Esophagus muscularis mucosa (tissue), 4 donors: ENCODE measurements at regions not wholly inside any gene's neighbourhood (a gene's known extent, or its start where the extent isn't known, plus 50 kb on each side); places are given as distances from the start of the nearest gene placed in this dataset.

Experiments
- DNase-seq: peaks from one replicate; pipeline ENCODE4 v3.0.0-alpha.2; 2017; ENCODE audit errors: extremely low spot score
- H3K27ac ChIP-seq, 4 donors: fragments of 200-600 bp; sonication (generic); replicated peaks in 1 of 4; 1 replicate in 3 of 4; 2 replicates in 1 of 4; pipeline ENCODE4 v1.5.1; 2016 to 2019; ENCODE audit warnings: mild to moderate bottlenecking in 1 of 4
- H3K27me3 ChIP-seq, 4 donors: fragments of 200-600 bp; sonication (generic); one replicate each; pipeline versions ENCODE4 v1.5.1 to v1.6.0; 2016 to 2019
- H3K36me3 ChIP-seq, 4 donors: fragments of 200-600 bp; sonication (generic); one replicate each; pipeline ENCODE4 v1.5.1; 2016 to 2019
- H3K4me1 ChIP-seq, 4 donors: fragments of 200-600 bp; sonication (generic); one replicate each; pipeline ENCODE4 v1.5.1; 2016 to 2019
- H3K4me3 ChIP-seq, 4 donors: fragments of 200-600 bp; sonication (generic); 1 replicate in 2 of 4; 2 replicates in 2 of 4; pipeline ENCODE4 v1.5.1; 2016 to 2019; ENCODE audit warnings: mild to moderate bottlenecking in 4 of 4, moderate library complexity in 1 of 4
- H3K9me3 ChIP-seq, 4 donors: fragments of 200-600 bp; sonication (generic); 1 replicate in 3 of 4; 2 replicates in 1 of 4; pipeline ENCODE4 v1.5.1; 2016 to 2019
- EP300 ChIP-seq: sonication (generic); formaldehyde crosslinking; IDR thresholded peaks from one replicate; pipeline ENCODE4 v1.6.1; 2017; ENCODE audit warnings: antibody characterized with exemption
- POLR2A ChIP-seq: fragments of 450-650 bp; IDR thresholded peaks from one replicate; pipeline ENCODE4 v1.6.1; 2017; ENCODE audit warnings: antibody characterized with exemption, moderate library complexity, mild to moderate bottlenecking, low read depth
- POLR2AphosphoS5 ChIP-seq, 2 donors: sonication (generic); formaldehyde crosslinking; IDR thresholded peaks; one replicate each; pipeline ENCODE4 v1.6.1; 2017; ENCODE audit warnings: antibody characterized with exemption in 2 of 2
- WGBS: methylation state at CpG from one replicate; pipeline ENCODE4 v1.1.5; 2018; 5-methylcytosine and 5-hydroxymethylcytosine counted together
- intact Hi-C: fragments of 100-400 bp; cut with DNase I; formaldehyde crosslinking; loops from one replicate; pipeline ENCODE4 v1.15.1; 2023
- TF ChIP-seq, protein P1 (sequence below), 3 experiments: fragments of 200-600 bp in 2 of 3; fragments of 450-650 bp in 1 of 3; sonication (generic) in 2 of 3; IDR thresholded peaks; one replicate each; pipeline ENCODE4 v1.5.1; 2017 to 2019; ENCODE audit warnings: antibody characterized with exemption in 3 of 3, mild to moderate bottlenecking in 2 of 3, moderate library complexity in 1 of 3

DNA sequence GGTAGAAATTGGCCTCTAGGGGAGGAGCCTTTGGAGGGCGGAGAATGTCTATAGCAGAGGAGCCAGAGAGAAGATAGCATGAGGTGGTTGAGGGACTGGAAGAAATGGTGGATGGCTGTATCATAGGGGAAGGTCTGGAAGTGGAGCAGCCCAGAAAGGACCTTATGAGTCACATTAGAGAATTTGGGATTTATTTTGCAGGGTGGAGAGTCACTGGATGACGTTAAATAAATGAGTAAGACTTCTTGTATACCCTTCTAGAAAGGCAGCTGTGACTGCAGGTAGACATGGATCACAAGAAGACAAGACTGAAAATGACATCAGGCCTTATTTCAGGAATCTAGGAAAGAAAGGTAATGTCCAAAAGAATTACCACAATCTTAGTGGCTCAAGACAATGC lies 208.2 kb upstream of the TMTC1 start:
- no peaks in the 10 kb centered on the region for H3K36me3 ChIP-seq
- no peak for DNase-seq
- WGBS, result 87% methylated on average over 2 of the region's 2 CpGs
- H3K27ac ChIP-seq, result no peak overlapping the region
- H3K4me3 ChIP-seq, result no peak overlapping the region
- intact Hi-C loops, result no loop called here
- TF ChIP-seq, protein P1, sequence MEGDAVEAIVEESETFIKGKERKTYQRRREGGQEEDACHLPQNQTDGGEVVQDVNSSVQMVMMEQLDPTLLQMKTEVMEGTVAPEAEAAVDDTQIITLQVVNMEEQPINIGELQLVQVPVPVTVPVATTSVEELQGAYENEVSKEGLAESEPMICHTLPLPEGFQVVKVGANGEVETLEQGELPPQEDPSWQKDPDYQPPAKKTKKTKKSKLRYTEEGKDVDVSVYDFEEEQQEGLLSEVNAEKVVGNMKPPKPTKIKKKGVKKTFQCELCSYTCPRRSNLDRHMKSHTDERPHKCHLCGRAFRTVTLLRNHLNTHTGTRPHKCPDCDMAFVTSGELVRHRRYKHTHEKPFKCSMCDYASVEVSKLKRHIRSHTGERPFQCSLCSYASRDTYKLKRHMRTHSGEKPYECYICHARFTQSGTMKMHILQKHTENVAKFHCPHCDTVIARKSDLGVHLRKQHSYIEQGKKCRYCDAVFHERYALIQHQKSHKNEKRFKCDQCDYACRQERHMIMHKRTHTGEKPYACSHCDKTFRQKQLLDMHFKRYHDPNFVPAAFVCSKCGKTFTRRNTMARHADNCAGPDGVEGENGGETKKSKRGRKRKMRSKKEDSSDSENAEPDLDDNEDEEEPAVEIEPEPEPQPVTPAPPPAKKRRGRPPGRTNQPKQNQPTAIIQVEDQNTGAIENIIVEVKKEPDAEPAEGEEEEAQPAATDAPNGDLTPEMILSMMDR (IDR thresholded peaks at IDR 0.05), result no peak
- TF ChIP-seq POLR2A (no peak), POLR2AphosphoS5 (IDR thresholded peaks at IDR 0.05) (no peak), EP300 (no peak)
- peaks cover 0 to 2% (median 0%) of the 10 kb centered on the region in 4 donors for H3K9me3 ChIP-seq
- no peaks in the 10 kb centered on the region for H3K4me1 ChIP-seq
- H3K27me3 ChIP-seq, result no peaks in the 10 kb centered on the region

DNA sequence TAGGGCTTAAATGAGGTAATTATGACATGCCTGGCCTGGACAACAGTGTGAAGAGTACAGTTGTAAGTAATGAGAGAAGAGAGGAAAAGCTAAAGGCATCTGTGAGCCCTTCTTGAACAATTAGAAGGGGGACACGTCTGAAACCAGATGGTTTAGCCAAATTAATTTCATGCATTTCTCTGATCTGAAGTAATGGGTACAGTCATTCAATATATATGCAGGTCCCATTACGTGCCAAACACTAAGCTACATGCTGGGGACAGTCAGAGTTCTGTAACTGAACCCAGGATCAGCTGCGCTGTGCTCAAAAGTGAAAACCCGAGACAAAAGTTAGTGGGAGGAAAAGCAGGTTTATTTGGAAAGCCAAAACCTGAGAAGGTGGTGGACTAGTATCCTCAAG lies 207.2 kb upstream of the TMTC1 start:
- H3K27ac ChIP-seq, result no peak overlapping the region
- DNase-seq, result no peak
- WGBS, result 72% methylated on average over 4 of the region's 4 CpGs
- H3K4me1 ChIP-seq, result no peaks in the 10 kb centered on the region
- TF ChIP-seq POLR2A, result no peak
- TF ChIP-seq EP300, result no peak
- TF ChIP-seq, protein P1 (IDR thresholded peaks at IDR 0.05), result no peak
- TF ChIP-seq POLR2AphosphoS5 (IDR thresholded peaks at IDR 0.05), result no peak
- H3K27me3 ChIP-seq, result no peaks in the 10 kb centered on the region
- intact Hi-C loops, result no loop called here
- no peaks in the 10 kb centered on the region for H3K36me3 ChIP-seq
- peaks cover 0 to 2% (median 0%) of the 10 kb centered on the region in 4 donors for H3K9me3 ChIP-seq
- no peak overlapping the region for H3K4me3 ChIP-seq

DNA sequence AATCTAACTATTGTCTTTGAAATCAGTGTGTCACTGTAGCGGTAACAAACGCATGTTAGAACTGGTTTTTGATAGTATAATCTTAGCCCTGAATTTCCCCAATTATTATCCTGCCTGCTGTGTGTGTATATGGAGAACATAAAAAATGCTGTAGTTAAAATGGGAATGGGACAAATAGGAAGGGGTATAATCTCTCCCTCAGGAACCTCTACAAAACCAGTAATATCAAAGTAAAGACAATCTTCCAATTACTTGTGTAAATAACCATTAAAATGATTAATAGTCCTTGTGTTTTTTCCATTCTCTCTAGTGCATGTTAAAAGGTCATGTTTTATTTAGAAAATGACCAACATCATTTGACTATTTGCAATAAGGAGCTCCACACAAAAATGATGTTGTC lies 200.1 kb upstream of the TMTC1 start:
- WGBS, result 89% methylated on average over 2 of the region's 2 CpGs
- TF ChIP-seq, protein P1 (IDR thresholded peaks at IDR 0.05), result no peak
- TF ChIP-seq POLR2AphosphoS5 (IDR thresholded peaks at IDR 0.05) (no peak), EP300 (no peak), POLR2A (no peak)
- Histone ChIP-seq H3K4me3 (no peak overlapping the region), H3K27me3 (no peaks in the 10 kb centered on the region), H3K9me3 (no peaks in the 10 kb centered on the region), H3K27ac (no peak overlapping the region), H3K4me1 (peaks cover 0 to 5% (median 0%) of the 10 kb centered on the region in 4 donors), H3K36me3 (no peaks in the 10 kb centered on the region)
- no peak for DNase-seq
- intact Hi-C loops, result no loop called here

DNA sequence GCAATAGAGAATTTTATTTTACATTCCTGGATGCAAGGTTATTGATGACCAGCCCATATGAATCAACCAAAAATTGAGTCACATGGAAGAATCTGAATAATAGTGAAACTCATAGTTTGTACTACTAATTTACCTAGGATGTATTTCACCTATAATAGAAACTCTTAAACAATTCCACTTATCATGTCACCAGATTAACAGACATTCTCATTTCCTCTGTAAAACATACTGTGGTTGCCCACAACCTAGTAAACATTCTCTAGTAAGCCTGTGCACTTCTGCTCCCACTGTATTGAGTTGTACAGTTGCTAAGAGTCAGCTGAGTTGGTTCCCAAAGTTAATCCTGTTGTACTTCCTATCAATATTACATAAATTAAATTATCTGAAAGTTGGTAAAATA lies 196.6 kb upstream of the TMTC1 start:
- Histone ChIP-seq H3K27ac (no peak overlapping the region), H3K27me3 (no peaks in the 10 kb centered on the region), H3K4me3 (no peak overlapping the region), H3K36me3 (no peaks in the 10 kb centered on the region), H3K9me3 (no peaks in the 10 kb centered on the region), H3K4me1 (peaks cover 0 to 5% (median 0%) of the 10 kb centered on the region in 4 donors)
- no peak for TF ChIP-seq EP300
- TF ChIP-seq POLR2AphosphoS5 (IDR thresholded peaks at IDR 0.05), result no peak
- no peak for TF ChIP-seq POLR2A
- TF ChIP-seq, protein P1 (IDR thresholded peaks at IDR 0.05), result no peak
- intact Hi-C loops, result no loop called here
- no peak for DNase-seq

DNA sequence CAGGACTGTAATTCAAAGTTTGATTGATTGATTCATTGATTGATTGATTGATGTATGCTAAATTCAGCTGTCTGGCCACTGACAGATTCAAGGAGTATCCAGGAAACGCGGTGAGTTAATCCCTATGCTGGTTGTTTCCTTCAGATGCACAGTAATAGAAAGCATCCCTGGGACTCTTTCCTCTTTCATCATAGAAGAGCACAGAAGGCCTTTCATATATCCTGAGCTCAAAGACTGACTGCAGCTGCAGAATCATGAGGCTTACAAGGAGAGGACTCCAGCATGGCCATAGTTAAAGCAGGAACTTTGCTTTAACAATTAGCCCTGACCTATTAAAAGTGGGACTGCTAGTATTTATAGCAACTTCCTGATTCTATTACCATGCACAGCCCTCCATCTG lies 187.7 kb upstream of the TMTC1 start:
- 75% methylated on average over 2 of the region's 2 CpGs for WGBS
- Histone ChIP-seq H3K36me3 (no peaks in the 10 kb centered on the region), H3K9me3 (no peaks in the 10 kb centered on the region), H3K27ac (no peak overlapping the region), H3K27me3 (no peaks in the 10 kb centered on the region), H3K4me1 (peaks cover 0 to 6% (median 0%) of the 10 kb centered on the region in 4 donors), H3K4me3 (no peak overlapping the region)
- no peak for TF ChIP-seq EP300
- TF ChIP-seq POLR2AphosphoS5 (IDR thresholded peaks at IDR 0.05), result no peak
- TF ChIP-seq, protein P1 (IDR thresholded peaks at IDR 0.05), result no peak
- TF ChIP-seq POLR2A, result no peak
- no peak for DNase-seq
- intact Hi-C loops, result no loop called here
